ENCODE measurements at regions not wholly inside any gene's neighbourhood (a gene's known extent, or its start where the extent isn't known, plus 50 kb on each side); places are given as distances from the start of the nearest gene placed in this dataset.

DNA sequence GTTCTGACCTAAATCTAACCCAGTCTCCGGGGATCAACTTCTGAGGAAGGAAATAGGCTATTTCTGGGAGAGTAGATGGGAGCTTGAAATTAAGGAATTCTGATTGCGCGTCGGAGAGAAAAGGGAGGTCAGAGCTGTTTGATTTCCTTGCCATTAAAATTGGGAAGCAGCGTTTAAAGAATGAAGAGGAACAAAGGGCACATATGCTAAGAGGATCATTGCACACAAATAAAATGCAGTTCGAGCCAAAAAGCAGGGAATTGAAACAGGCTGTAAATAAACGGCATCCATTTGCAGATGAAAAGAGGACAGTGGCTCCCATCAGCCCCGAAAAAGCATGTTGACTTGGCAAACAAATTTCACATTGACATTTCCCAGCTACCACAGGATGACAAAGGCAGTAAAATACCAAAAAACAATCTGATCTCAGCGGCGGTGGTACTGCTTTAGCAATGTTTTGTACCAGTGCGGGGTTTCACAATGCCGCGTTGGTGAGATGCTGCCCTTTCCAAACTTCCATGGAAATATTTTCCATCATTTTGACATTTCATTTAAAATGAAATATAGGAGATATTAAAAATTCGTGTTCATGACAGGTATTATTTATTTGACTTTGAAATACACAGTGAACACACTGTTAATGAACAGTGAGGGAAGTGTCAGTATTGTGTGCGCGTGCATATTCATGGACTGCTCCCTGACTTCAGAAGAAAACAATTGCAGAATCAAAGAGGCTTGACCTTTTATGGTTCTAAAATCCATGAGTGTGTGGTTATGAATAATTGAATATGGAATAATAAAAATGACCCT is 108.8 kb downstream of the SQOR start:
- H3K4me3 Mint-ChIP-seq: no peak overlapping the region
- DNase-seq (ENCODE audit: low spot score): no peak
- H3K27me3 Mint-ChIP-seq: peaks cover 27 to 32% of the 10 kb centered on the region in 2 donors
- H3K27ac Mint-ChIP-seq: no peak overlapping the region
- no peaks in the 10 kb centered on the region for H3K4me1 Mint-ChIP-seq (ENCODE audit: low read depth in 2 of 2)
- no peaks in the 10 kb centered on the region for H3K9me3 Mint-ChIP-seq
- ATAC-seq: no peak
- H3K36me3 Mint-ChIP-seq: no peaks in the 10 kb centered on the region

DNA sequence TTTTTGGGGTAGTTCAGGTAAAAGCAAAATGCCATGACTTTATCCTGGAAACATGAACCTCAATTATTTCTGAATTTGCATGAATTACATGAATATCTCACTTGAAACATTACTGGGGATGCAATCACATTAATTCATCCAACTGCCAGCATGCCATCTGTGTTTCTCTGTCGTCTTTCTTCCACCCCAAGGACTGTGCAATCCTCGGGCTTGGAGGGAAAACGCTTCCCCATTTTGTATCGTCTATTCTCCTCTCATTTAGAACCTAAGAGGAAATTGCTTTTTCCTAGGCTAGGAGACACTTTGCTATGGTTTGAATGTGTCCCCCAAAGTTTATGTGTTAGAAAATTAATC is 109.4 kb downstream of the SQOR start:
- Mint-ChIP-seq H3K27ac (no peak overlapping the region), H3K9me3 (no peaks in the 10 kb centered on the region), H3K4me3 (no peak overlapping the region), H3K27me3 (peaks cover 29 to 32% of the 10 kb centered on the region in 2 donors), H3K4me1 (ENCODE audit: low read depth in 2 of 2) (no peaks in the 10 kb centered on the region), H3K36me3 (no peaks in the 10 kb centered on the region)
- DNase-seq (ENCODE audit: low spot score) (no peak), ATAC-seq (no peak)

DNA sequence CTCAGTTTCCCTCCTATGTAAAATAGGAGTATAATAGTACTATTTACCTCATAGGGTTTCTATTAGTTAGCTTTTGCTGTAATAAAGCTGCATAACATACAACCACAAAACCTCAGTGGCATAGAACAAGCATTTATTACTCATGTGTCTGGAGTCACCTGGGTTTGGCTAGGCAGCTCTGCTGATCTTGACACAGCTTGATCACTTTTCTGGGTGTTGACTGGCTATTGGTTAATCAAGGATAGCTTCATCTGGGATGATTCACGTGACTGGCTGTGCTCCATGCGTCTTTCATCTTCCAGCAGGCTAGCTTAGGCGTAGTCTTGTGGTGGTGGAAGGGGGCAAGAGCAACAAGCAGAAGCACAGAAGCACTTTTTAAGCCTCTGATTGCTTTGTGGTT is 112.6 kb downstream of the SQOR start:
- Mint-ChIP-seq H3K36me3 (no peaks in the 10 kb centered on the region), H3K4me1 (ENCODE audit: low read depth in 2 of 2) (no peaks in the 10 kb centered on the region)

DNA sequence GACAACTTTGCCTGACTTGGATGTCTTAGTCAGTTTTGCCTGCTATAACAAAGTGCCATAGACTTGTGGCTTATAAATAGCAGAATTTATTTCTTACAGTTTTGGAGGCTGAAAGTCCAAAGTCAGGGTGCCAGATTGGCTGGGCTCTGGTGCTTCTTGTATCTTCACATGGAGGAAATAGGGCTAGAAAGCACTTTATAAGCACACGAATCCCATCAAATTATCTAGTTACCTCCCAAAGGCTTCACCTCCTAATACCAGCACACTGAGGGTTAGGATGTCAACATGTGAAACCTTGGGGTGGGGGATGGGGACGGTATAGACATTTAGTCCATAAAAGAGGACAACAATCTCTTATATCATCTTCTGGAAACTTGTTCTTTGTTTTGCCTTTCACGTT is 116.8 kb downstream of the SQOR start:
- Mint-ChIP-seq H3K4me3 (no peak overlapping the region), H3K36me3 (no peaks in the 10 kb centered on the region), H3K9me3 (peaks cover 4% of the 10 kb centered on the region)

More for the DNA sequence above, 112.6 kb downstream of the SQOR start:
- Mint-ChIP-seq H3K27ac (no peak overlapping the region), H3K9me3 (no peaks in the 10 kb centered on the region), H3K4me3 (no peak overlapping the region), H3K27me3 (peaks cover 16 to 20% of the 10 kb centered on the region in 2 donors)
- no peak for ATAC-seq
- DNase-seq (ENCODE audit: low spot score): no peak

DNA sequence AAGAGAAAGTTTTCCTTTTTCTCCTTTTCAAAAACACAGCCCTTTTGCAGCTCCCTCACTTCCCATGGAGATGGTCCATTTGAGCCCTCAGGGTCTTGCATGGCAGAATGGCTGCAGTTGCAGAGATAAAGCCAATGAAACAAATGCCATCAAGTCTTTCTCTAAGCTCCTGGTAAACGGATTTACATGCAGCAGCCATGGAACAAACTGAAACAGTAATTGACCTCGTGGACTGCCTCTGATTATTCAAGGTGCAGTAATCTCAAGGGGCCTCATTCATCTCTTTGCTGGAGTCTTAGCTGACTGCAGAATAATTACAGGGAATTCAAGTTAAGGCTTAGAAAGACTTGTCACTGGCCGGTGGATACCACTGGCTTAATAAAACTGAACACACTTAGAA is 125.1 kb downstream of the SQOR start:
- H3K27me3 Mint-ChIP-seq: peaks cover 34 to 55% of the 10 kb centered on the region in 2 donors
- peaks cover 10% of the 10 kb centered on the region for H3K9me3 Mint-ChIP-seq
- ATAC-seq (no peak), DNase-seq (ENCODE audit: low spot score) (no peak)
- H3K4me1 Mint-ChIP-seq (ENCODE audit: low read depth in 2 of 2): no peaks in the 10 kb centered on the region
- H3K4me3 Mint-ChIP-seq: no peak overlapping the region
- H3K36me3 Mint-ChIP-seq: no peaks in the 10 kb centered on the region
- H3K27ac Mint-ChIP-seq: no peak overlapping the region

More for the DNA sequence above, 116.8 kb downstream of the SQOR start:
- DNase-seq (ENCODE audit: low spot score): no peak
- Mint-ChIP-seq H3K27me3 (peaks cover 18 to 19% of the 10 kb centered on the region in 2 donors), H3K27ac (no peak overlapping the region), H3K4me1 (ENCODE audit: low read depth in 2 of 2) (no peaks in the 10 kb centered on the region)
- ATAC-seq: no peak

DNA sequence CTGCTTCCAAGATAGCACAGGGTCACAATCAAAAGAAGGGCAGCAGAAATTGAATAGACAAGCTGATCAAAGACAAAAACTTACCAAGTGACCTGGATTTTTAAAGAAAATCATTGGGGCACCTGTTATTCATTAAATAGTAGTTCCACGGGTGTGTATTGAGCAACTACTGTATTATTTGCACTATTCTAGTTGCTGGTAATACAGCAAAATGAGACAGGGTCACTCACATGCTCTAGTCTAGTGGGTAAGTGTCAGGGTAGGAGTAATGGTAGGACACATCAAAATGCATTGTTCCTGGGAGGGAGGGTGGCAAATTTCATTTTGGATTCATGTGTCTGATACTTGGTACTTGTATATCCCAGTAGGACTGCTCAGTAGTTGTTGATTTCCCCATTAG is 127.9 kb downstream of the SQOR start:
- H3K27me3 Mint-ChIP-seq: peaks cover 27 to 37% of the 10 kb centered on the region in 2 donors
- ATAC-seq: no peak
- H3K4me1 Mint-ChIP-seq (ENCODE audit: low read depth in 2 of 2): no peaks in the 10 kb centered on the region
- DNase-seq (ENCODE audit: low spot score): no peak
- H3K36me3 Mint-ChIP-seq: no peaks in the 10 kb centered on the region
- no peak overlapping the region for H3K4me3 Mint-ChIP-seq
- H3K27ac Mint-ChIP-seq: no peak overlapping the region
- peaks cover 3% of the 10 kb centered on the region for H3K9me3 Mint-ChIP-seq

DNA sequence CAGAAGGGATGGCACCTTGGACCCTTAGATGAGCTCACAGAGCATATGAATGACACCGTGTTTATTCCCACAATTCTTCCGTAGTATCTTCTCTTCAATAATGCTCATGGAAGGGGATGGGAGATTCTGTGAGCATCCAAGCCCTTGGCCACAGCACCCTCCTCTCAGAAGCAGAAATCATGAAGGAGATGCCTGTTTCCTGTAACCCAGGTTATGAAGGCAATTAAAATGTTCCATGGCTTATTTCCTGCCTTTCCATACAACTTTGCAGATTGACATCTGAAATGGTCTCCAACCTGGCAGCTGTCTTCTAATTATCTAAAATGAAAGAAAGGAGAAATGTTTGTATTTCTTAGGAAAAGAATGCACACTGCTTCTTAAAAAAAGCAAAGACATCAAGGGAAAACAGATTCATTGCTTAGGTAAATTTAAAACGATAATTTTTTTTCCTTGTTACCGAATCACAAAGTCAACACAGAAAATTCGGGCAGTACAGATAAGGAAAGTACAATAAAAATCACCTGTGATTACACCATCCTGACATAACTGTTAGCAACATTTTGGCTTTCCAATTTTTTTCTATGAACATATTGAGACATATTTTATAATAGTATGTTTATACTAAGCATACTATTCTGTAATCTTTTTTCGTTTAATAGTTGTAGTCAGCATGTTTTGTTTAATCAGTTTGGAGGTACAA is 128.5 kb downstream of the SQOR start:
- no peaks in the 10 kb centered on the region for H3K4me1 Mint-ChIP-seq (ENCODE audit: low read depth in 2 of 2)
- no peak for ATAC-seq
- H3K27ac Mint-ChIP-seq: no peak overlapping the region
- H3K36me3 Mint-ChIP-seq: no peaks in the 10 kb centered on the region
- H3K27me3 Mint-ChIP-seq: peaks cover 27 to 37% of the 10 kb centered on the region in 2 donors
- DNase-seq (ENCODE audit: low spot score): no peak
- H3K4me3 Mint-ChIP-seq: no peak overlapping the region
- H3K9me3 Mint-ChIP-seq: peaks cover 3% of the 10 kb centered on the region

DNA sequence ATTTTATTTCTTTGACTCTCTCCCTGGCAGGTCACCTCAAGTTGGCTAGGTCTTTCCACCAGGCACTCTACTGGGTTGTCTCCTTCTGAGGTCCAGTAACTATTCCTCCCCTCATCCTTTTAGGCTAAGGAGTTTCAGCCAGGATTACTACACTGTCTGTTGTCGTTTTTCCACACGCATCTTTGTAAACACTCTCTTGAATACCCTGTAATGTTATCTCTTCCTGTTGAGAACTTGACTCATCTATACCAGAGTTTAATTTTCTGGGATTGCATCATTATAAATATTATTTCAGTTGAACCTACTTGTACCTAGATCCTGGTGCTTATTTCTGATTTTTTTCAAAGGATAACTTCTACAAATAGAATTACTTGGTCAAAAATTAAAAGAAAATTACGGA is 138.3 kb downstream of the SQOR start:
- H3K4me1 Mint-ChIP-seq (ENCODE audit: low read depth in 2 of 2): no peaks in the 10 kb centered on the region
- no peak for ATAC-seq

DNA sequence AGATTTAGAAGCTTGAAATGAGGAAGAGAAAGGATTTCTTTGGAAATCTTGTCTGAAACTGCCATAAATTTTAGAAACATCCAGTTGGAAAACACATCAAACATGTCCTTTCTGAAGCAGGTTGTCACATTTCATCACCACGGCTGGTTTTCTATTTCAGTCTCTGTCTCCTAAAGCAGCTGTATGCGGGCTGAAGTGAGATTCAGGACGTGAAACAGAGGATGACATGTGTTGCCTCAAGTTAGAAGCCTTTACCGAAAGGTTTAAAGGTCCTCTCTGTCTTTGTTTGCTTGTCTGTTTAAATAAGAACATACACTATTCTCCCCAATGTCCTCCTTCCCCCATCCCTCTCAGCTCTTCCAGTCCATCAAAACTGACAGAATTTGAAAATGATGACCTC is 141.9 kb downstream of the SQOR start:
- H3K9me3 Mint-ChIP-seq: no peaks in the 10 kb centered on the region
- no peaks in the 10 kb centered on the region for H3K36me3 Mint-ChIP-seq
- no peak for ATAC-seq
- H3K27ac Mint-ChIP-seq: no peak overlapping the region
- H3K4me1 Mint-ChIP-seq (ENCODE audit: low read depth in 2 of 2): no peaks in the 10 kb centered on the region
- DNase-seq (ENCODE audit: low spot score): no peak
- no peak overlapping the region for H3K4me3 Mint-ChIP-seq
- H3K27me3 Mint-ChIP-seq: peaks cover 23 to 42% of the 10 kb centered on the region in 2 donors

More for the DNA sequence above, 138.3 kb downstream of the SQOR start:
- DNase-seq (ENCODE audit: low spot score): no peak
- Mint-ChIP-seq H3K4me3 (no peak overlapping the region), H3K9me3 (no peaks in the 10 kb centered on the region), H3K27me3 (peaks cover 8 to 26% of the 10 kb centered on the region in 2 donors), H3K36me3 (no peaks in the 10 kb centered on the region), H3K27ac (no peak overlapping the region)

DNA sequence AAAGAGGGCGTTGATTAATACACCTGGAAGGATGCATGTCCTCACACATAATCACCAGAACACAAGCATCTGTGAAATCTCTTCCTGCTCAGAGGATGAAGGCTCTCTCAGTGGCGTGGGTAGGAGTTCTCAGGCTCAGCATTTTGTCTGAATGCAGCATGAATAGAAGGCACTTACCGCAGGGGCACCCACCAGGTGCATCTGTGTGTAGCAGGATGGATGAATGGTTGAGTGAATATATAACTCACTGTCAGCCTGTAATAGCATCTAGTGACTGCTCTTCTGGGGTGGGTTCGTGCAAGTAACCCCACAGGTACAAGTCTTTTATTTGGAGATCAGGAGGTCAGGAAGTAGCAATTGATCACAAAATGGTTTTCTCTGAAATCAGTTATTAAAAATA is 143.0 kb downstream of the SQOR start:
- DNase-seq (ENCODE audit: low spot score) (no peak), ATAC-seq (no peak)
- H3K36me3 Mint-ChIP-seq: no peaks in the 10 kb centered on the region
- no peak overlapping the region for H3K27ac Mint-ChIP-seq
- H3K4me3 Mint-ChIP-seq: no peak overlapping the region
- H3K27me3 Mint-ChIP-seq: peaks cover 23 to 52% of the 10 kb centered on the region in 2 donors
- no peaks in the 10 kb centered on the region for H3K4me1 Mint-ChIP-seq (ENCODE audit: low read depth in 2 of 2)
- H3K9me3 Mint-ChIP-seq: no peaks in the 10 kb centered on the region

DNA sequence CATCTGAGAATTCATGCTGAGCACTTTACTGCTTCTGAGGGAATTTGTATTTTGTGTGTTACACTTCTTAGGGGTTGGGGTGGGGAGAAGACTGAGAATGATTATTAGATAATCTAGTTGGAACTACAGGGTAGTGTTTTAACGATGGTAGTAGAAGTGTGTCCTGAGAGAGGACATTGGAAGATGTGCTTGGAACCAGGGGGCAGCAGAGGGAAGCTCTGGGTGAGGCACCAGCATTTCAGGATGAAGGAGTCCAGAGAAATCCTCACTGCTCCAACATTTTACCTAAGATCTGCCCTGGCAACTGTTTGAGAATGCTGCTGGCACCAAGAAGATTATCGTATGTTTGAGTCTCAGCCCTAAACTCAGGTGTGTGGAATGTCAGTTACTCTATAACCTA is 145.5 kb downstream of the SQOR start:
- Mint-ChIP-seq H3K9me3 (no peaks in the 10 kb centered on the region), H3K27me3 (peaks cover 26 to 55% of the 10 kb centered on the region in 2 donors), H3K4me1 (ENCODE audit: low read depth in 2 of 2) (no peaks in the 10 kb centered on the region), H3K36me3 (no peaks in the 10 kb centered on the region), H3K4me3 (no peak overlapping the region), H3K27ac (no peak overlapping the region)
- no peak for ATAC-seq
- no peak for DNase-seq (ENCODE audit: low spot score)

DNA sequence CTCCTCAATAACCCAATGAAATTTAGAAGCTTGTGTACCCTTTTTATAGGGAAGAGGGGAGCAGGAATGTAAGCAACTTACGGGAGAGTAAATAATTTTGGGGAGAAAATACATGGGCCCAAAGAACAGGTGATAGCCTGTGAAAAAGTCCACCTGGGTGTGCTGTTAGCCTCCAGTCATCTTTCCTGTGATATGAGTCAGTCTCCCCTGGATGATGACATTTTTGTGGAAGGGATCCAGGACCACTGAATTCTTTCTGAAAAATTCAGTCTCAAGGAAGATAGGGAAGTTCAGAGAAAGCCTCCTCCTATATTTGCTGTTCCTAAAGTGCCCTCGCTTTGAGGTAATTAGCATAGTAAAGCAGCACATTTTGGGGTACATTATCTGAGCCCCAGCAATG is 149.8 kb downstream of the SQOR start:
- ATAC-seq (no peak), DNase-seq (ENCODE audit: low spot score) (no peak)
- Mint-ChIP-seq H3K27ac (no peak overlapping the region), H3K9me3 (no peaks in the 10 kb centered on the region), H3K4me3 (no peak overlapping the region), H3K4me1 (ENCODE audit: low read depth in 2 of 2) (no peaks in the 10 kb centered on the region), H3K27me3 (peaks cover 22 to 46% of the 10 kb centered on the region in 2 donors), H3K36me3 (no peaks in the 10 kb centered on the region)

DNA sequence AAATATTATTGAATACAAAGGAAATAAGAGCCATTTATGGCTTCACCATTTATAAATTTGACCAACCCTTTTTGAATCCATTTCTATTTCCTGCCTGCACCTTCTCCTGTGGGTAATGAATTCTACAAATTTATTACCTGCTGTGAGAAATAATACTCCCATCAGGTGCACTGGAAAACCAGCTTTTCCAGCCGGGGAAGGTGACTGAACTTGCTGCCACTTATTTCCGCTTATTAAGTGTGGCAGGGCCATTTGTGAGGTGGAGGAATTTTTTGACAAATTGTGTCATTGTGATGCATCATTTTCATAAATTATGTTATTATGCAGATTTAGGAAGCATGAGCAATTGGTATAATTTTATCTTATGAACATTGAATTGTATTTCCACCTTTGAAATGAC is 151.1 kb downstream of the SQOR start:
- Mint-ChIP-seq H3K4me3 (no peak overlapping the region), H3K36me3 (no peaks in the 10 kb centered on the region), H3K4me1 (ENCODE audit: low read depth in 2 of 2) (no peaks in the 10 kb centered on the region), H3K9me3 (no peaks in the 10 kb centered on the region), H3K27me3 (peaks cover 15 to 43% of the 10 kb centered on the region in 2 donors), H3K27ac (no peak overlapping the region)
- DNase-seq (ENCODE audit: low spot score): no peak
- ATAC-seq: no peak

DNA sequence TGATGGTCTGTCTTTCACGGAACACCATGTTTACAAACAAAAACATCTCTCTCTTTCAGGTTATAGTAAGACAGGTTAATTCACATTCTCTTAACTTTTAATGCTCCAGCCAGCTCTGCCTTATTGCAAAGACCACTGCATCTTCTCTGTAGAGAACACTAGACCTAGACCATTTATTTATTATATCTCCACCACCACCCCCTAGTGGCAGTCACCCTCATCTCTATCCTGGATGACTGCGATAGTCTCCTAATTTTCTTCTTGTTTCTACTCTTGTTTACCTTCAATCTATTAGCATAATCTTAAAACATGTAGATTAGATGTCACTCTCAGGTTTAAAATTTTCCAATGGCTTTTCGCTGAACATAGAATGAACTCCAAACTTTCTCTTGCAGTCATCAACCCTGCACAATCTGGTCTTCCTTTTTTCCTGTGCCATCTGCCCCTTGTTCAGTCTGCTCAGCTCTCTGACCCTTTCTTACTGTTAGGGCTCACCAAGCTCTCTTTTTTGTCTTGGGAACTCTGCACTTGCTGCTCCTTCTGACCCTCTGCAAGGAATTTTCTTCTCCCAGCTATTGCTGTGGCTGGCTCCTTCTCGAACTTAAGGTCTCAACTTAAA is 155.6 kb downstream of the SQOR start:
- H3K9me3 Mint-ChIP-seq: no peaks in the 10 kb centered on the region
- H3K4me3 Mint-ChIP-seq: no peak overlapping the region
- peaks cover 18 to 48% of the 10 kb centered on the region in 2 donors for H3K27me3 Mint-ChIP-seq
- H3K4me1 Mint-ChIP-seq (ENCODE audit: low read depth in 2 of 2): no peaks in the 10 kb centered on the region
- H3K36me3 Mint-ChIP-seq: no peaks in the 10 kb centered on the region
- no peak for ATAC-seq
- H3K27ac Mint-ChIP-seq: no peak overlapping the region
- DNase-seq (ENCODE audit: low spot score): no peak
